Right atrium auricular region (tissue), 2 donors: ENCODE measurements at regions not wholly inside any gene's neighbourhood (a gene's known extent, or its start where the extent isn't known, plus 50 kb on each side); places are given as distances from the start of the nearest gene placed in this dataset.

Source experiments
- DNase-seq: peaks from one replicate; pipeline ENCODE4 v3.0.0-alpha.2; 2019; ENCODE audit warnings: low spot score
- H3K27ac ChIP-seq, 2 donors: fragments of 200-600 bp; sonication (generic); 1 replicate in 1 of 2; 2 replicates in 1 of 2; pipeline ENCODE4 v1.5.1; 2016 to 2019
- H3K27me3 ChIP-seq, 2 donors: fragments of 200-600 bp; sonication (generic); one replicate each; pipeline versions ENCODE4 v1.5.1 to v1.6.0; 2017 to 2019
- H3K36me3 ChIP-seq: fragments of 200-600 bp; sonication (generic); one replicate; pipeline ENCODE4 v1.5.1; 2016
- H3K4me1 ChIP-seq, 2 donors: fragments of 200-600 bp; sonication (generic); one replicate each; pipeline versions ENCODE4 v1.5.1 to v1.6.0; 2017 to 2019
- H3K4me3 ChIP-seq, 2 donors: fragments of 200-600 bp; sonication (generic); 1 replicate in 1 of 2; 2 replicates in 1 of 2; pipeline ENCODE4 v1.5.1; 2017 to 2019; ENCODE audit warnings: mild to moderate bottlenecking in 1 of 2, moderate library complexity in 1 of 2
- H3K9me3 ChIP-seq, 2 donors: fragments of 200-600 bp; sonication (generic); one replicate each; pipeline ENCODE4 v1.5.1; 2019
- TF ChIP-seq, protein P1 (sequence below), 2 donors: fragments of 200-600 bp; sonication (generic); IDR thresholded peaks; one replicate each; pipeline ENCODE4 v1.5.1; 2019; ENCODE audit warnings: antibody characterized with exemption in 2 of 2

DNA sequence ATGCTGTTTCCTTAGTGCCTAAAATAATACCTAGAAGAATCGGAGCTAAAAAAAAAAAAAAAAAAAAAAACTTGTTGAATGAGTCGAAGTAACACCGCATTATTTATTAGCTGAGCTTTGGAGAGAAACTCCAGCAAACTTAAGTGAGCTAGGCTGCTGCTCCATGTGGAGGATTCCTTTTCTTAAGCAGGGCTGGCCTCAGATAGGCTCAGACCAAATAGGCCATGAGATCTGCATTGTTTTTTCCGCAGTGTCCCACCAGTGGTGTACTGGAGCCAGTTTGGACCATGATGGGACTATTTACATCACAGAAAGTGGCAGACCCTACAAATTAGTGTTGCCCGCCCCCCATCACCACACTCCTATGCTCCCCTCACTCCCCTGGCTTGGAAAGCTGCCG, 341.4 kb downstream of the DTWD2 start:
- H3K27ac ChIP-seq, result no peak overlapping the region
- no peaks in the 10 kb centered on the region for H3K27me3 ChIP-seq

DNA sequence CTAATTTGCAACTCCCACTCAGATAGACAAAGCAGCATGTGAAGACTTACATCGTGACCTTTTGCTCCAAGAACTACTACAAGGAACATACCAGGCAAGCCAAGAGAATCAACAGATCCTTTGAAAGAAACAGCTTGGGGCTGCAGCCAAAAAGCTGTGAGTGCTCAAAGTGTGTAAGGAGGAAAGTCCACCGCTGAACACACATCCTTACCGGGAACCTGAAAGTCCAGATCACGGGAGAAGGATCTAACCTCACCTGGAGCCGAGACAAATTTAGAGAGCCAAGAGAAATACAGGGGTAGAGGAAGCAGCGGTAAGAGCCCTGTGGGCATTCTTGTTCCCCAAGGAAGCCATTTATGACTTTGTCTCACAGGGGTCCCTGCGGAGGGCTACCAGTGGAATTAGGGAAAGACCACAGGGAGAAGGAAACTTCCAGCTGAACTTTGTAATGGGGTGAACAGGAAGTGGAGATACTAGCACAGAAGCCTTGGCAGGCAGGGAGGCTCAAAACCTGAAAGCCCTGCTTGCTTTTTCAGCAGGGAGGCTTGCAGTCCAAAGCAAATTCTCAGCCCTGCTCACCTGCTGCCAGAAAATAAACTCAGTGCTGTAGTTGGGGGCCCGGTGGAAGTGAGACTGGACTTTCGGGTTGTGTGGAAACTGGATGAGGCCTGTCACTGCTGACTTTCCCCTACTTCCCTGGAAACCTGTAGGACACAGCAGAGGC, 350.2 kb downstream of the DTWD2 start:
- no peak for DNase-seq
- TF ChIP-seq, protein P1, sequence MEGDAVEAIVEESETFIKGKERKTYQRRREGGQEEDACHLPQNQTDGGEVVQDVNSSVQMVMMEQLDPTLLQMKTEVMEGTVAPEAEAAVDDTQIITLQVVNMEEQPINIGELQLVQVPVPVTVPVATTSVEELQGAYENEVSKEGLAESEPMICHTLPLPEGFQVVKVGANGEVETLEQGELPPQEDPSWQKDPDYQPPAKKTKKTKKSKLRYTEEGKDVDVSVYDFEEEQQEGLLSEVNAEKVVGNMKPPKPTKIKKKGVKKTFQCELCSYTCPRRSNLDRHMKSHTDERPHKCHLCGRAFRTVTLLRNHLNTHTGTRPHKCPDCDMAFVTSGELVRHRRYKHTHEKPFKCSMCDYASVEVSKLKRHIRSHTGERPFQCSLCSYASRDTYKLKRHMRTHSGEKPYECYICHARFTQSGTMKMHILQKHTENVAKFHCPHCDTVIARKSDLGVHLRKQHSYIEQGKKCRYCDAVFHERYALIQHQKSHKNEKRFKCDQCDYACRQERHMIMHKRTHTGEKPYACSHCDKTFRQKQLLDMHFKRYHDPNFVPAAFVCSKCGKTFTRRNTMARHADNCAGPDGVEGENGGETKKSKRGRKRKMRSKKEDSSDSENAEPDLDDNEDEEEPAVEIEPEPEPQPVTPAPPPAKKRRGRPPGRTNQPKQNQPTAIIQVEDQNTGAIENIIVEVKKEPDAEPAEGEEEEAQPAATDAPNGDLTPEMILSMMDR (IDR thresholded peaks at IDR 0.05), result no peak
- Histone ChIP-seq H3K27ac (no peak overlapping the region), H3K27me3 (no peaks in the 10 kb centered on the region), H3K4me1 (no peaks in the 10 kb centered on the region), H3K4me3 (no peak overlapping the region), H3K9me3 (peaks cover 0 to 33% of the 10 kb centered on the region in 2 donors), H3K36me3 (no peaks in the 10 kb centered on the region)

More for the DNA sequence above, 341.4 kb downstream of the DTWD2 start:
- no peak for DNase-seq
- H3K9me3 ChIP-seq, result no peaks in the 10 kb centered on the region
- TF ChIP-seq, protein P1 (IDR thresholded peaks at IDR 0.05), result no peak
- no peak overlapping the region for H3K4me3 ChIP-seq
- no peaks in the 10 kb centered on the region for H3K36me3 ChIP-seq
- no peaks in the 10 kb centered on the region for H3K4me1 ChIP-seq

DNA sequence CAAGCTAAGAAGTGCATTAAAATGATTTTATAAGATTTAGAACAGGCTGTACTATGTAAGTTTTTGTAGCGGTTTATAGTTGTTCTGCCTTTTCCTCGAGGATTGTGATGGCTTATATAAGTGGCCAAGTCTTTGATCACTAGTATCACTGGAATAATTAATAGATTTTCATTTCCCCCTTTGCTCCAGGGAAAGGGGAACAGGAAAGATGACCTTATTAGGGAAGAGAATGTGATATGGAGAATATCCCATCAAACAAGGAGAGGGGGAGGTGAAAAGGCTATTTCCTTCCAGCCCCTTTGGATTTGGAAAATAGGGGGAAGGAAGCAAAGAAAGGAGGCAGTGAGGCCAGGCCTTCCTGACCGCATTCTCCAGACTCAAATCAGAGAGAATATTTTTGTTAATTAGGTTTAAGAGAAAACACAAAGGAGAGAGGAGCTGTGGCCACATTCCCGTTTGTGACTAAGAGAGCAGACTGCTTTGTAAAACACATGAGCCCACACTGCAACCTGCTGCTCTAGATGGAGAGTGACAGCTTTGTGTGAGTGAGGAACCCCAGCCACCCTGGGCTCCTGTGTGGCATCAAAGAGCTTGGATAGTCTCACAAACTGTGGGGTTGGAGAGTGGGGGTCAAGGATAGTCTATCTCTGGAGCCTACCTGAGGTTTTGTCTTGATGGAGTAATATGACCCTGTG, 359.5 kb downstream of the DTWD2 start:
- H3K36me3 ChIP-seq, result no peaks in the 10 kb centered on the region
- H3K4me1 ChIP-seq, result no peaks in the 10 kb centered on the region
- TF ChIP-seq, protein P1 (IDR thresholded peaks at IDR 0.05), result peak in 1 of 2 donors; percentile 15
- no peak overlapping the region for H3K4me3 ChIP-seq
- H3K27me3 ChIP-seq, result no peaks in the 10 kb centered on the region
- H3K27ac ChIP-seq, result no peak overlapping the region
- H3K9me3 ChIP-seq, result peaks cover 0 to 13% of the 10 kb centered on the region in 2 donors
- DNase-seq, result no peak

DNA sequence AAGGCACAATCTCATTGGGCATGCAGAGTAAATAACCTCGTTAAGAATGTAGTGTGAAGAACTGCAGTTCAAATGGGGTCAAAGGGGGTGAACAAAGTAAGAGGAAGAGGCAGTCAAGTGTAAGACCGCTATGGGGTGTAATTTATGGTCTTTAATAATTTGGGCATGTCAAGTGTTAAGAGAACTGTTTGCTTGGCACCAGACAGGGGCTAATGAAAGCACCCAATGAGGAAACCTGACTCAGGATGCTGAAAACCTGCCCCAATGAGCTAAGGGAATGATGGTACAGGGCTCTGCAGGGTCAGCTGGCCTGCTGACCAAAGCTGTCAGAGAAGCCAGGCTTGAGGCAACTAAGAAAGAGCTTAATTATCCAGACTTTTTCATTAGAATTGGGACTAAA, 368.1 kb downstream of the DTWD2 start:
- H3K27ac ChIP-seq, result no peak overlapping the region
- TF ChIP-seq, protein P1 (IDR thresholded peaks at IDR 0.05), result no peak
- no peaks in the 10 kb centered on the region for H3K9me3 ChIP-seq
- H3K27me3 ChIP-seq, result no peaks in the 10 kb centered on the region
- no peak for DNase-seq
- H3K4me3 ChIP-seq, result no peak overlapping the region
- H3K4me1 ChIP-seq, result no peaks in the 10 kb centered on the region
- no peaks in the 10 kb centered on the region for H3K36me3 ChIP-seq

DNA sequence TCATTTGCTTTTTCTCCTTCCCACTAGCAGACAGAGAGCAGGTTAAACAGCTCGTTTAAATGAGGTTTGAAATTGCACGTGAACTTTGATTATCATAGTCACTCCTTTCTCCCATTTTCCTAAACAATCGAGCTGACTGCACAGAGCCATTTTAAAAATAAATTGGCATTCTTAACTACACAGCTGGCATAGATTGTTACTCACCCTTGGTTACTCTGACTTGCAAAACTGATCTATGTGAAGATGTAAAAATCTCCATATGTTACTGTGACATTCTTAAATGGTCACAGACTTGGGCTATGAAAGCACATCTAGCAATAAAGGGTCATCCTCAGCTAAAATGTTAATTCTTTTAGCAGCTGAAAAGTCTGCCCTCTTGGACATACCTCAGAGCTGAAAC, 368.5 kb downstream of the DTWD2 start:
- Histone ChIP-seq H3K4me3 (no peak overlapping the region), H3K27ac (no peak overlapping the region), H3K36me3 (no peaks in the 10 kb centered on the region), H3K9me3 (no peaks in the 10 kb centered on the region), H3K4me1 (no peaks in the 10 kb centered on the region), H3K27me3 (no peaks in the 10 kb centered on the region)
- TF ChIP-seq, protein P1 (IDR thresholded peaks at IDR 0.05), result no peak
- no peak for DNase-seq
